ENCODE measurements at regions not wholly inside any gene's neighbourhood (a gene's known extent, or its start where the extent isn't known, plus 50 kb on each side); places are given as distances from the start of the nearest gene placed in this dataset.

GRCh38 chr2:51324051-51324450 lies 292.1 kb upstream of the NRXN1 start:
- no peak for TF ChIP-seq CTCF (conservative IDR thresholded peaks at IDR 0.05)
- no peak for TF ChIP-seq EZH2 (IDR thresholded peaks at IDR 0.05; ENCODE audit: low read depth)

Data from PC-9 (cell line).